H1 (cell line): ENCODE measurements at regions not wholly inside any gene's neighbourhood (a gene's known extent, or its start where the extent isn't known, plus 50 kb on each side); places are given as distances from the start of the nearest gene placed in this dataset.

Experiments
- CTCF ChIA-PET: fragments of 300-600 bp; sonication (Branson Sonifier 250); formaldehyde crosslinking; loops from one replicate; lab custom pipeline; 2021; ENCODE audit not compliant: partially characterized antibody; lab: Charles Lee
- POLR2A ChIA-PET: fragments of 300-600 bp; sonication (Branson Sonifier 250); formaldehyde crosslinking; loops from one replicate; lab custom pipeline; 2021; ENCODE audit warnings: inconsistent platforms; ENCODE audit not compliant: partially characterized antibody; lab: Charles Lee
- DNase-seq, 2 experiments: peaks; one replicate each; pipeline versions ENCODE4 v3.0.0 to v3.0.0-alpha.2; 2010 to 2022; ENCODE audit warnings: low spot score in 2 of 2, low read depth in 1 of 2, mixed read lengths in 1 of 2
- FAIRE-seq: peaks from 2 replicates; lab custom pipeline; 2011; peaks lifted over from hg19 to GRCh38; lab: Jason Lieb, UNC
- H2AFZ ChIP-seq: 2 replicates; pipeline ENCODE4 v1.8.1; 2012; ENCODE audit warnings: low read length, inconsistent platforms
- H2AK5ac ChIP-seq: 2 replicates; pipeline ENCODE4 v1.6.1; 2013; ENCODE audit warnings: low read depth, low read length
- H2BK120ac ChIP-seq: replicated peaks from 2 replicates; pipeline ENCODE3; 2013; ENCODE audit warnings: low read depth, low read length, inconsistent platforms
- H2BK12ac ChIP-seq: 2 replicates; pipeline ENCODE4 v1.6.1; 2013; ENCODE audit warnings: low read depth, low read length
- H2BK15ac ChIP-seq: 2 replicates; pipeline ENCODE4 v1.6.1; 2013; ENCODE audit warnings: low read length
- H2BK20ac ChIP-seq: 2 replicates; pipeline ENCODE4 v1.6.1; 2013; ENCODE audit warnings: low read length
- H2BK5ac ChIP-seq: 2 replicates; pipeline ENCODE4 v1.6.1; 2013; ENCODE audit warnings: low read depth, low read length
- H3K14ac ChIP-seq: 2 replicates; pipeline ENCODE4 v1.6.1; 2013; ENCODE audit warnings: inconsistent platforms; ENCODE audit not compliant: insufficient read length
- H3K18ac ChIP-seq: 2 replicates; pipeline ENCODE4 v1.6.1; 2013; ENCODE audit warnings: low read length; ENCODE audit errors: extremely low read depth
- H3K23ac ChIP-seq: 2 replicates; pipeline ENCODE4 v1.6.1; 2013; ENCODE audit warnings: inconsistent platforms; ENCODE audit not compliant: insufficient read length
- H3K23me2 ChIP-seq: 2 replicates; pipeline ENCODE4 v1.6.1; 2013; ENCODE audit warnings: low read depth, low read length
- H3K27ac ChIP-seq: 2 replicates; pipeline ENCODE4 v1.6.1; 2011; ENCODE audit warnings: low read depth, low read length, inconsistent platforms
- H3K27me3 ChIP-seq, 4 experiments: replicated peaks in 1 of 4; 1 replicate in 1 of 4; 2 replicates in 3 of 4; pipeline versions ENCODE4 v1.6.1 to v1.8.1; 2011 to 2013; ENCODE audit warnings: low read length in 3 of 4, mild to moderate bottlenecking in 3 of 4, inconsistent platforms in 2 of 4, mixed read lengths in 2 of 4, moderate library complexity in 1 of 4; ENCODE audit not compliant: control insufficient read depth in 3 of 4, insufficient read depth in 3 of 4; ENCODE audit errors: extremely low read depth in 1 of 4
- H3K36me3 ChIP-seq, 4 experiments: 2 replicates each; pipeline versions ENCODE4 v1.6.1 to v1.8.1; 2011 to 2013; ENCODE audit warnings: mild to moderate bottlenecking in 4 of 4, low read length in 3 of 4, moderate library complexity in 2 of 4, control low read depth in 1 of 4, inconsistent platforms in 1 of 4; ENCODE audit not compliant: insufficient read depth in 4 of 4, control insufficient read depth in 2 of 4
- H3K4ac ChIP-seq: replicated peaks from 2 replicates; pipeline ENCODE3; 2013; ENCODE audit warnings: low read length, low read depth, mixed read lengths, inconsistent platforms; ENCODE audit not compliant: insufficient read length
- H3K4me1 ChIP-seq, 4 experiments: replicated peaks in 1 of 4; 1 replicate in 1 of 4; 2 replicates in 3 of 4; pipeline versions ENCODE4 v1.6.1 to v1.8.1; 2011 to 2013; ENCODE audit warnings: low read length in 3 of 4, inconsistent platforms in 2 of 4, mixed read lengths in 1 of 4; ENCODE audit not compliant: insufficient read depth in 4 of 4, control insufficient read depth in 3 of 4
- H3K4me2 ChIP-seq, 2 experiments: 2 replicates each; pipeline versions ENCODE4 v1.6.1 to v1.8.1; 2011 to 2013; ENCODE audit warnings: low read depth in 2 of 2, low read length in 2 of 2, control low read depth in 1 of 2, inconsistent platforms in 1 of 2, mild to moderate bottlenecking in 1 of 2; ENCODE audit not compliant: insufficient read depth in 1 of 2
- H3K4me3 ChIP-seq, 4 experiments: fragments of 200-600, 300-600 bp in 1 of 4; sonication (generic), shearing (Covaris generic), sonication (Bioruptor Twin) in 1 of 4; 2 replicates each; pipeline versions ENCODE4 v1.5.1 to v1.8.1; 2011 to 2016; ENCODE audit warnings: low read length in 4 of 4, low read depth in 3 of 4, control low read depth in 2 of 4, inconsistent platforms in 2 of 4, mild to moderate bottlenecking in 2 of 4, mixed read lengths in 1 of 4, moderate library complexity in 1 of 4; ENCODE audit not compliant: insufficient read depth in 2 of 4; ENCODE audit errors: extremely low read depth in 1 of 4
- H3K56ac ChIP-seq: replicated peaks from 2 replicates; pipeline ENCODE3; 2013; ENCODE audit warnings: low read depth, mild to moderate bottlenecking, mixed read lengths, low read length, inconsistent platforms; ENCODE audit not compliant: insufficient read length
- H3K79me1 ChIP-seq: 2 replicates; pipeline ENCODE4 v1.6.1; 2013; ENCODE audit warnings: low read depth, low read length, control low read depth
- H3K79me2 ChIP-seq, 2 experiments: 2 replicates each; pipeline versions ENCODE4 v1.6.1 to v1.8.1; 2012 to 2013; ENCODE audit warnings: low read length in 2 of 2, mild to moderate bottlenecking in 2 of 2, inconsistent platforms in 1 of 2; ENCODE audit not compliant: insufficient read depth in 2 of 2, control insufficient read depth in 1 of 2
- H3K9ac ChIP-seq, 4 experiments: replicated peaks in 1 of 4; 1 replicate in 1 of 4; 2 replicates in 3 of 4; pipeline versions ENCODE4 v1.6.1 to v1.8.1; 2011 to 2013; ENCODE audit warnings: low read depth in 3 of 4, low read length in 3 of 4, control low read depth in 2 of 4, mild to moderate bottlenecking in 2 of 4, moderate library complexity in 2 of 4, inconsistent platforms in 1 of 4; ENCODE audit errors: extremely low read depth in 1 of 4
- H3K9me3 ChIP-seq, 2 experiments: 2 replicates each; pipeline versions ENCODE4 v1.6.1 to v1.8.1; 2012 to 2013; ENCODE audit warnings: mild to moderate bottlenecking in 2 of 2, moderate library complexity in 2 of 2, control low read depth in 1 of 2, inconsistent platforms in 1 of 2, low read depth in 1 of 2, low read length in 1 of 2, mixed read lengths in 1 of 2; ENCODE audit not compliant: insufficient read depth in 2 of 2
- H4K20me1 ChIP-seq, 2 experiments: replicated peaks in 1 of 2; 2 replicates each; pipeline versions ENCODE3 to v1.8.1; 2011 to 2013; ENCODE audit warnings: inconsistent platforms in 2 of 2, low read length in 2 of 2, mild to moderate bottlenecking in 1 of 2; ENCODE audit not compliant: insufficient read depth in 2 of 2, control insufficient read depth in 1 of 2
- H4K5ac ChIP-seq: 2 replicates; pipeline ENCODE4 v1.6.1; 2013; ENCODE audit warnings: low read length, low read depth, mixed read lengths, inconsistent platforms; ENCODE audit not compliant: insufficient read length
- H4K8ac ChIP-seq: 2 replicates; pipeline ENCODE4 v1.8.0; 2013; ENCODE audit warnings: mild to moderate bottlenecking, moderate library complexity, low read length, inconsistent platforms; ENCODE audit not compliant: insufficient read depth; ENCODE audit errors: extremely low read depth
- H4K91ac ChIP-seq: replicated peaks from 2 replicates; pipeline ENCODE3; 2013; ENCODE audit warnings: low read length, mixed read lengths, inconsistent platforms; ENCODE audit not compliant: insufficient read length
- BRCA1 ChIP-seq: IDR thresholded peaks from 2 replicates; pipeline ENCODE4 v1.6.1; 2012; ENCODE audit warnings: low read depth, low read length, improper control_type of control experiment
- CEBPB ChIP-seq: IDR thresholded peaks from 2 replicates; pipeline ENCODE4 v1.6.1; 2012; ENCODE audit warnings: low read depth, low read length
- CTCF ChIP-seq, 3 experiments: IDR thresholded peaks; 1 replicate in 2 of 3; 2 replicates in 1 of 3; pipeline versions ENCODE4 v1.5.1 to v1.6.1; 2011; ENCODE audit warnings: low read length in 3 of 3, mild to moderate bottlenecking in 3 of 3, inconsistent platforms in 2 of 3, low read depth in 1 of 3, moderate library complexity in 1 of 3; ENCODE audit not compliant: insufficient read depth in 1 of 3; ENCODE audit errors: control extremely low read depth in 1 of 3
- EGR1 ChIP-seq: IDR thresholded peaks from 2 replicates; pipeline ENCODE4 v1.6.1; 2011; ENCODE audit warnings: low read depth, low read length, borderline replicate concordance
- GTF2F1 ChIP-seq: IDR thresholded peaks from 2 replicates; pipeline ENCODE4 v1.6.1; 2012; ENCODE audit warnings: low read depth, low read length, improper control_type of control experiment, borderline replicate concordance
- JUND ChIP-seq: IDR thresholded peaks from 2 replicates; pipeline ENCODE4 v1.6.1; 2011; ENCODE audit warnings: mild to moderate bottlenecking, improper control_type of control experiment, low read length
- KDM5A ChIP-seq: fragments of 200-600 bp; IDR thresholded peaks from 2 replicates; pipeline ENCODE4 v1.7.1; 2012; ENCODE audit warnings: mild to moderate bottlenecking, low read length, inconsistent platforms, mixed read lengths
- MAFK ChIP-seq: IDR thresholded peaks from 2 replicates; pipeline ENCODE4 v1.6.1; 2012; ENCODE audit warnings: low read depth, mild to moderate bottlenecking, improper control_type of control experiment, low read length
- MAX ChIP-seq: IDR thresholded peaks from 2 replicates; pipeline ENCODE4 v1.6.1; 2012; ENCODE audit warnings: inconsistent platforms
- RXRA ChIP-seq: IDR thresholded peaks from 2 replicates; pipeline ENCODE4 v1.6.1; 2011; ENCODE audit warnings: low read depth, mild to moderate bottlenecking, low read length, moderate library complexity; ENCODE audit not compliant: insufficient read depth
- USF2 ChIP-seq: IDR thresholded peaks from 2 replicates; pipeline ENCODE4 v1.6.1; 2011; ENCODE audit warnings: low read length, improper control_type of control experiment
- WGBS, 2 experiments: shearing (Covaris generic) in 1 of 2; methylation state at CpG; one replicate each; pipeline versions ENCODE4 v1.1.6 to v1.1.7; 2013 to 2015; ENCODE audit warnings: low lambda C conversion rate in 2 of 2, mixed read lengths in 2 of 2, inconsistent platforms in 1 of 2, low coverage in 1 of 2, missing lambda C conversion rate in 1 of 2; ENCODE audit not compliant: insufficient replicate concordance in 2 of 2, insufficient coverage in 1 of 2, insufficient read length in 1 of 2; ENCODE audit errors: extremely low coverage in 1 of 2, missing lambda C conversion rate in 1 of 2; 5-methylcytosine and 5-hydroxymethylcytosine counted together

GRCh38 chr7:91372323-91372722 is 108.1 kb downstream of the FZD1 start:
- Histone ChIP-seq H3K4ac (no peak overlapping the region), H3K14ac (no peak overlapping the region), H3K36me3 (no peaks in the 10 kb centered on the region), H3K23me2 (no peaks in the 10 kb centered on the region), H3K4me1 (peaks cover 0 to 7% (median 2%) of the 10 kb centered on the region in 4 experiments; a peak in 4 of 7 replicates), H4K91ac (no peak overlapping the region), H2BK20ac (no peak overlapping the region), H3K4me3 (no peak overlapping the region), H4K8ac (no peak overlapping the region), H2AFZ (no peak overlapping the region), H3K9me3 (no peaks in the 10 kb centered on the region), H2BK15ac (no peak overlapping the region), H3K79me1 (no peaks in the 10 kb centered on the region), H3K56ac (no peak overlapping the region), H2AK5ac (no peak overlapping the region), H4K5ac (no peak overlapping the region), H3K27ac (no peak overlapping the region), H2BK120ac (no peak overlapping the region), H3K23ac (no peak overlapping the region), H3K9ac (no peak overlapping the region), H3K18ac (no peak overlapping the region), H3K27me3 (no peaks in the 10 kb centered on the region; a peak in 2 of 7 replicates), H3K4me2 (no peak overlapping the region), H4K20me1 (no peaks in the 10 kb centered on the region), H2BK12ac (no peak overlapping the region), H2BK5ac (no peak overlapping the region), H3K79me2 (no peaks in the 10 kb centered on the region)
- DNase-seq, result no peak
- ChIA-PET POLR2A (interaction anchor here (1.3 kb wide), 1 partner anchor 9 kb away, joined by 3 read pairs; no protein-coding TSS in a partner anchor), CTCF (interaction anchor here (0.6 to 1.6 kb wide), 4 partner anchors 10 to 42 kb away, joined by 3 to 7 read pairs (median 4); no protein-coding TSS in a partner anchor)
- FAIRE-seq, result no peak
- WGBS, 2 experiments, result 79% methylated on average over 3 of the region's 3 CpGs; no CpG with 5 or more reads in 1 of the 2 experiments
- TF ChIP-seq CEBPB, result no peak
- no peak for TF ChIP-seq JUND
- TF ChIP-seq GTF2F1, result no peak
- TF ChIP-seq RXRA, result no peak
- TF ChIP-seq KDM5A, result no peak
- TF ChIP-seq BRCA1, result no peak
- no peak for TF ChIP-seq CTCF (IDR thresholded peaks at IDR 0.05; ENCODE audit: control extremely low read depth in 1 of 3, insufficient read depth in 1 of 3, low read depth in 1 of 3, low read length in 3 of 3)
- no peak for TF ChIP-seq USF2
- TF ChIP-seq MAX, result no peak
- TF ChIP-seq MAFK, result no peak
- TF ChIP-seq EGR1, result no peak
